Right lung (tissue), 2 donors: ENCODE measurements at regions not wholly inside any gene's neighbourhood (a gene's known extent, or its start where the extent isn't known, plus 50 kb on each side); places are given as distances from the start of the nearest gene placed in this dataset.
"Not testable (repeated sequence)": the region's sequence is repeated elsewhere in the genome, so short reads cannot be mapped to it uniquely, and the experiment has no call there.

Experiments used
- DNase-seq, 2 donors: peaks; one replicate each; pipeline ENCODE4 v3.0.0-alpha.2; 2013

DNA sequence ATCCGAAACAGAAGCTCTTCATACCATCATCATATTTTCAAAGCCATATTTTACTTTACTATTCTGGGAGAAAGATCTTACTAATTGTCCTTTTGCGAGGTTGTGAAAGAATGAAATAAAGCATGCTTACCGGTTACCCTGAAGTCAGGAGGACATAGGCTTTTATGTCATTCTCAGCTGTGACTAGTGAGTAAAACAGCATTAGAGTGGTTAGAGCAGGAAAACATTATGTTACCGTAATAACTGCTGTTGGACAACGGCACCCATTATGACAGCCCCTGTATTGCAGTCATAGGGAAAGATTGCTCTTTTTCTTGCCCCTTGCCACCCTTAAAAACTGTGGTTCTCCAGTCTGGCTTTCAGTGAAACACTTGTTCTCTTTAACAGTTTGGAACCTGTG is 1035.7 kb downstream of the ZPLD1 start:
- DNase-seq, result no peak

DNA sequence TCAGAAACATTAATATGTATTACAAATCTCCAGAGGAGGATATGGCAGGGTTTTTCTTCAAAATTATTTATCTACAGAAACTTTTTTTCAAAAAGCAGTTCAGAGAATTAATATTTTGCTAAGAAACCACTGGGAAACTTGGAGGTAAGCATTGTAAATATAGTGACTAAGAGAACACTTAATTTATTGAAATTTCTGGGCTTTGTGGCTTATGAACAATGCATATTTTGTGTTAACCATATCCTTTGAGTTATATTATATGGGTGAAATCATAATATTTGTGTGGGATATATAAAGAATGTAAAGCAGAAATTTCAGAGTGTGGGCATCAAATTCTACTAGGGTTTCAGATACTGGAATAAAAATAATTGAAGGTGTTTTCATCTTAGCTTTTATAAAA is 1059.2 kb downstream of the ZPLD1 start:
- no peak for DNase-seq

- no peak for DNase-seq
Measured at GRCh38 chr3:103494512-103494911, 1059.7 kb downstream of the ZPLD1 start.

DNA sequence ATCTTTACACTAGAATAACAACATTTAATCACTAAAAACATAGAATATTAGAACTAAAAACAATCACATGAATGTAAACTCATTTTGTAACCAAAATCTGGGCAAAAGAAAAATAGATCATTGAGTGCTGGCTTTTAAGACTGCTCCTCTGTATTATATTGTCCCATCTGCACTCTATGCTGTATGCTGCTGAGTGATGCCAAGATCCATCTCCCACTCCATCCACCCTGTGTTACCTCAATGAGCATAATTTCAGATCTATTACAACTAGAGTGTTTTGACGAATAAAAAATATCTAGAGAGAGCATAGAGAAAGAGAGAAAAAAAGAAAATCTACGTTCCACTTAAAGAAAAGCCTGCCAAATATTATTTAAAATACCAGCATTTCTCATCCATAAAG is 1060.4 kb downstream of the ZPLD1 start:
- no peak for DNase-seq

DNA sequence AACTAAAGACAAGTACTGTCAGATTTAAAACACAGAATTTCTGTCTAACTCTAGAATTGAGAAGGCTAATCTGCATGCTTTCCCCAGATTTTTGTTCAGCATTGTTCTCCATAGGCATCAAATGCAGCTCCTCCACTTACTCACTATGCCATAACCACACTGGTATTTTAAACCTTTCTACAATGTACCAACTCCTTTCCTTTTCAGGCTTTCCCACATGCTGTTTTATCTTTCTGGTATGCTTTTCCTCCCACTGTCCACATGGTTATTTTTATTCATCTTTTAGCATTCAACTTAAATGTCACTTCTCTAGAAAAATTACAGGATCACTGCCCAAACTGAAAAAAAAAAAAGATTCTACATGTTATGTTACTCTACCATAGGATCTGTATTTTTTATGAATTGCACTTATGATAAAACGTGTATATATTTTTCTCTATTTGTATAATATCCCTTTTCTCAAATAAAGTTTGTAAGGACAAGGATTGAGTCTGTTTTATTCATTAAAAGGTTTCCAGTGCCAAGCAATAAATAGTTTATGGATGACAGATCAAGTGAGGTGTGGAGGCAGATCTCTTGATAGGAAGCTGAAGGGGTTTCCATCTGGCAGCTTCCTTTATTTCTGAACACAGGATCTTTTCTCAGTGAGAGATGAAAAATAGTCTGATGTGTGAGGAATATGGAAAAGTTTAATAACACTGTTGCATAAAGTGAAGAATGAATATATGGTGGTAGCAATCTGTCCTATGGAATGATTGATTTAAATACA is 1064.5 kb downstream of the ZPLD1 start:
- no peak for DNase-seq

GRCh38 chr3:103499967-103500366 is 1065.2 kb downstream of the ZPLD1 start:
- no peak for DNase-seq

DNA sequence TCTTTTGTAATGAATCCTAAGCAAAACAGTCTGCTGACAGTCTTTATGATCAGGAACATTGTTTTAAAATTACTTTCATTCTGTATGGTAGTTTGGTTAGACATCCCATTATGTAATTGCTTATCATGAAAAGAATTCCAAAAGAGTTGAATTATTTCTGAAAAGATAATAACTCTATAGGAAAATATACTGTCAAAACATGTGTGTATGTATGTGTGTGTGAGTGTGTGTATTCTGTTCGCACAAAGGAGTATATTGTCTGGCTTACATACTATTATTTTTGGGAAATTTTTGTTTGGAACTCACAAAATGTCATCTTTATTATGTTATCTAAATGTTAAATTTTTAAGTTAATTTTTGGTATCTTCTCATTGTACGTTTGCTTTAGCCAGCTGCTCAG is 1075.9 kb downstream of the ZPLD1 start:
- DNase-seq, result no peak

- no peak for DNase-seq
Measured at GRCh38 chr3:103511891-103512290, 1077.1 kb downstream of the ZPLD1 start.

DNA sequence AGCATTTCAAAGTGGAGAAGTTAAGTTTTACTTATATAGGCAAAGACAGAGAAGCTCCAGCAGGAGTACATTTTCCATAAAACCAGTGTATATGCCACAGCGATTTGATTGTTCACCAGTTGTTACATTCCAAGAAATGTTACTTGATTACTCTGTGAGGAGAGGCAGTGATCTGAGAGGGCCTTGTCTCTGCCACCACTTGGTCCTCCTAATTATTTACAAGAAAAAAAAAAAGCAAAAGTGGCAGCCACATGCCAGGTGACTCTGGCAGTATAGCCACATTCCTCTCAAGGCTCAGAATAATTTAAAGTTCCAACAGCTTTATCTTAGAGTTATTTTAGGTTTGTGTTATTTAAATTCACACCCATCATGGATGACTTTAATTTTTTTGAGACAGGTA is 1077.8 kb downstream of the ZPLD1 start:
- no peak for DNase-seq

DNA sequence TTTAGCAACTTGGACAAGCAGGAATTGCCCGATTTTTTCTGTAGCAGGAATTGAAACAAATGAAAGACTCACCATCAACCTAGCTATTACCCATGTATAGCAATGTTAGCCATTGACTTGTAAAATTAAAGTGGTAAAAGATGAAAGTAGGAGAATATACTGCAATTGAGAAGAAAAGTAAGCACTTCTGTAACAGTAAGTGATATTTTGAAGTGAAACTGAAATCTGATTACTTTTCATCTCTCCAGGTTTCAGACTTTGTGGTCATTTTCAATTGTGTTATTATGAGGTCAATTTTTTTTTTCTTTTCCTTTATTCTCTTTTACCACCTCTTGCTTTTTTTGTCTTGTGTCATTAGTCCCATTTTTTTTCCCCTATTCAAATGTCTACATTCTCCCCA is 1078.2 kb downstream of the ZPLD1 start:
- DNase-seq, result no peak

DNA sequence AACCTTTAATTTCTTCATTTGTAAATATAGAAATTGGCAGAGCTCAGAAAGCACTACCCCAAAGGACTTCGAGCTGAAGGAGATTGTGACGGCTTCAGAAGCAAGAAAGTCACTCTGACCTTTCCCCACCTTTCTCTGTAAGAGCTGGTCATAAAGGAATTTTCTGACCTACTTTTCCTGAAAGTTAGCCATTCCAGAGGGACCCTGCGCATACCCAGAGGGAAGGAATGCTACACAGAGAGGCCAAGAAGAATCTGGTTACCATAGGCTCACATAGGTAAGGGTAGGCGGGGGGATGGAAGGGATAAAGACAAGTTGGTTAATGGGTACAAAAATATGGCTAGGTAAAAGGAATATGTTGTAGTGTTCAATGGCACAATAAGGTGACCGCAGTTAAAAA is 1080.3 kb downstream of the ZPLD1 start:
- DNase-seq, result no peak

DNA sequence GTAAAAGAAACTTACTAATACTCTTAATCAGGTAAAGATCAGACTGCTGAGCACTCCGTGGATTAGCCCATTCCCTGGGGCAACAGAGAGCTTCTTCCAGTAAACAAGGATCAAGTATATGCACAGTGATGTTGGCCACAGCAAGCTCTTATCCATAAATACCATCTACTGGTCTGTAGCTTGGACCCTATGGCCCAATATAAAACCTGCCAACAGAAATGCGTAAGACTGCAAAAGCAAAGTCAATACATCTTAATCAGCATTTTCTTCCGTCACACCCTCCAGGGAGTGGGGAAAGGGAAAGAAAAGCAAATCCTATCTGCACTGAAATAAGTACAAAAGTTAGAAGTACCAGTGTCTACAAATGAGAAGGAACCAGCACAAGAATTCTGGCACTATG is 1082.1 kb downstream of the ZPLD1 start:
- no peak for DNase-seq

DNA sequence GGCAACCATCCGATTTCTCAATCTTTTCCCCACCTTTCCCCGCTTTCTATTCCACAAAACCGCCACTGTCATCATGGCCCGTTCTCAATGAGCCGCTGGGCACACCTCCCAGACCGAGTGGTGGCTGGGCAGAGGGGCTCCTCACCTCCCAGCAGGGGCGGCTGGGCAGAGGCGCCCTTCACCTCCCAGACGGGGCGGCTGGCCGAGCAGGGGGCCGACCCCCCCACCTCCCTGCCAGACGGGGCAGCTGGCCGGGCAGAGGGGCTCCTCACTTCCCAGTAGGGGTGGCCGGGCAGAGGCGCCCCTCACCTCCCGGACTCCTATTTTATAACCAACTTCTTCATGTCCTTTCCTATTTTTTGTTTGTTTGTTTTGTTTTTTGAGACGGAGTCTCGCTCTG is 1096.5 kb downstream of the ZPLD1 start:
- DNase-seq, result not testable (repeated sequence)

DNA sequence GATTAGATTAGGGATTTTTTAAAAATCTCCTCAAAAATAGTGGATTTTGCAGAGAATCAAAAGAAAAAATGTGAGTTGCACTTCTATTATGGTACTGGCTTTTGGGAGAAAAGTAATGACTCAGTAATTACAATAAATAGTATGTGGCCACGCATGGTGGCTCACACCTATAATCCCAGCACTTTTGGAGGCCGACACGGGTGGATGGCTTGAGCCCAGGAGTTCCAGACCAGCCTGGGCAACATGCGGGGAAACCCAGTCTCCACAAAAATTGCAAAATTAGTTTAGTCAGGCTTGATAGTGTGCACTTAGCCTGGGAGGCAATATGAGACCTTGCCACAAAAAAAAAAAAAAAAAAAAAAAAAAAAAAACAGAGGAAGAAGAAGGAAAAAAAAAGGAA is 1098.2 kb downstream of the ZPLD1 start:
- no peak for DNase-seq

- peak in 1 of 2 donors; percentile 2 for DNase-seq
Measured at GRCh38 chr3:103554451-103554850, 1119.6 kb downstream of the ZPLD1 start.

DNA sequence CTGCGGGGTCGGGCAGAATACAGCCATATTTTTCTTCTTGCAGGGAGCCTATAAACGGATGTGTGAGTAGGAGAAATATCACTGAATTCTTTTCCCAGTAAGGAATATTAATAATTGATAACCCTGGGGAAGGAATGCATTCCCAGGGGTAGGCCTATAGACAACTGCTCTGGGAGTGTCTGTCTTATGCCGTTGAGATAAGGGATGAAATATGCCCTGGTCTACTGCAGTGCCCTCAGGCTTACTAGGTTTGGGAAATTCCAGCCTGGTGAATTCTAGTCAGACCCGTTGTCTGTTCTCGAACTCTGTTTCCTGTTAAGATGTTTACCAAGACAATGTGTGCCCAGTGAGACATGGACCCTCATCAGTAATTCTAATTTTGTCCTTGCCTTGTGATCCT is 1129.3 kb downstream of the ZPLD1 start:
- DNase-seq, result not testable (repeated sequence)

DNA sequence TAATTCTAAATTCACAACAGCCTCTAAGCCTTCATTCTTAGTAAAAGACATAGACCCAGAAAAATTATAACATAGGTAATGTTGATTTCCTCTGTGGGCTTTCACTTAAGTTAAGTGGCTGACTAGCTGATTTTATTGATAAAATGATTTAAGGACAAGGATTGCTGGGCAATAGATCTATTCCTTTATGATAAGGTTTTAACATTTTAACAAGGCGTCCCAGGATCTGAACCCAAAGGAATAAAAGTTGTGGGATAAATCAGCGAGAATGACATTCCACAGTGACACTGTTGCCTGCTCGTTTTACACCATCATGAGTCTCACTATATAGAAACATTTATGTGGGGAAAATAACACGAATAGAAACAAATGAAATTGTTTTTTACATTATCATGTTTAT is 1151.0 kb downstream of the ZPLD1 start:
- DNase-seq, result no peak

- DNase-seq, result no peak
Measured at GRCh38 chr3:103589770-103590169, 1155.0 kb downstream of the ZPLD1 start.

DNA sequence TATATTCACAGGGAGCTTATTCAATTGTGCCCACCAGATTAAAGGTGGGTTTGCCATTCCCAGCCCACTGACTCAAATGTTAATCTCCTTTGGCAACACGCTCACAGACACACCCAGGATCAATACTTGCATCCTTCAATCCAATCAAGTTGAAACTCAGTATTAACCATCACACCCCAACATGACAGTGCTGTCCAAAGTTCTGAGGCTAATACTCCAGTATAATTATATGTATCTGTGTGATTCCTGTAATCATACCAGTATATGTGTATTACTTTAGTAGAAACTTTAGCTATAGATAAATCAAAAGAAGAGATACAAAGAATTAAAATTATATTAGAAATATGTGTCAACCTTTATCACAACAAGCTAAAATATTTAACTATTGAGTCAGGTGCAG is 1166.0 kb downstream of the ZPLD1 start:
- DNase-seq, result no peak

GRCh38 chr3:103601666-103602065 is 1166.9 kb downstream of the ZPLD1 start:
- DNase-seq, result no peak

- DNase-seq, result no peak
Measured at GRCh38 chr3:103609472-103609871, 1174.7 kb downstream of the ZPLD1 start.

DNA sequence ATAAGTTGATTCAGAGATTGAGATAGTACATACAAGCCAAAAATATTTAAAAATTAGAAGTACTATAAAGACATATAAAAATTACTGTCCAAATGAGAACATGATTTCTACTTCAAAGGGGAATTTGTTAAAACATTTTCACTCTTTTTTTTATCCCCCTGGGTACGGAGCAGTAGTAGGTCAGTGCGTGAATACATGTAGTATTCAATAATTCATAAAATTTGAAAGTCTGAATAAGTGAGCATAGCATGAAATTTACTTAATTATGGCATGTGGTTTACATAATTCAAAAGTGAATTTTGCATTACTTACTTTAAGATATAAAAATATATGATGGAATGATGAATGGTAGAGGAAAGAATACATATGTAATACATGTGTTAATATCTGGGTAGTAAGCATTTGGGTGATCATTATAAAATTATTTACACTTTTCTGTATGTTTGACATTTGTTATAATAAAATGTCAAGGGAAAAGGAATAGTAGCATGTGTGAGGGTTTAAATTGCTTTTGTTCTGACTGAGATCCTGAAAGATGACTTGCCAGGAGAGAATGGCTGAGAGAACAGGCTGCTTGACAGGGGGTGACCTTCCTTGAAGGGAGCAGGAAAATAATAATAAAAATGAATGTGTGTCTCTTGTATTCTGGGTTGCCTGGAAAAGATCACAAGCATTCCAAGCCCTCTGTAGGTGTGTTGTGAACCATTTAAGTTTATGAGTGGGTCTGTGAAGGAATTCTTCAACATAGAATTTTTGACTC is 1178.8 kb downstream of the ZPLD1 start:
- no peak for DNase-seq

- no peak for DNase-seq
Measured at GRCh38 chr3:103614719-103615118, 1179.9 kb downstream of the ZPLD1 start.

DNA sequence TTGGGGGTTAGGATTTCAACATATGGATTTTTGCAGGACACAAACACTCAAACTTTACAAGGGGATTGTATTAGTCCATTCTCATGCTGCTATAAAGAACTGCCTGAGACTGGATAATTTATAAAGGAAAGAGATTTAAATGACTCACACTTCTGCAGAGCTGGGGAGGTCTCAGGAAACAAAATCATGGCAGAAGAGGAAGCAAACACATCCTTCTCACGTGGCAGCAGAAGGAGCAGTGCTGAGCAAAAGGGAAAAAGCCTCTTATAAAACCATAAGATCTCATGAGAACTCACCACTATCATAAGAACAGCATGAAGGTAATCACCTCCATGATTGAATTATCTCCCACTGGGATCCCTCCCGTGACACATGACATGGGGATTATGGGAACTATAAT is 1183.1 kb downstream of the ZPLD1 start:
- no peak for DNase-seq
